SJCRH30 (cell line): ENCODE measurements at regions not wholly inside any gene's neighbourhood (a gene's known extent, or its start where the extent isn't known, plus 50 kb on each side); places are given as distances from the start of the nearest gene placed in this dataset.
"Not testable (repeated sequence)": the region's sequence is repeated elsewhere in the genome, so short reads cannot be mapped to it uniquely, and the experiment has no call there.

Experiments
- DNase-seq, 2 experiments: peaks; one replicate each; pipeline ENCODE4 v3.0.0-alpha.2; 2015 to 2020
- H3K27ac ChIP-seq: fragments of 250-450 bp; sonication (Bioruptor Pico); 2 replicates; pipeline ENCODE4 v1.5.1; 2020; ENCODE audit warnings: mild to moderate bottlenecking, moderate library complexity
- H3K27me3 ChIP-seq: fragments of 250-450 bp; sonication (Bioruptor Pico); 2 replicates; pipeline ENCODE4 v1.5.1; 2020; ENCODE audit warnings: mild to moderate bottlenecking, moderate library complexity
- H3K36me3 ChIP-seq: fragments of 250-450 bp; sonication (Bioruptor Pico); 2 replicates; pipeline ENCODE4 v1.5.1; 2020; ENCODE audit warnings: mild to moderate bottlenecking, moderate library complexity
- H3K4me1 ChIP-seq: fragments of 250-450 bp; sonication (Bioruptor Pico); 2 replicates; pipeline ENCODE4 v1.5.1; 2020; ENCODE audit warnings: mild to moderate bottlenecking, moderate library complexity
- H3K4me3 ChIP-seq: fragments of 250-450 bp; sonication (Bioruptor Pico); 2 replicates; pipeline ENCODE4 v1.5.1; 2020; ENCODE audit warnings: mild to moderate bottlenecking, moderate library complexity
- H3K9me3 ChIP-seq: fragments of 250-450 bp; sonication (Bioruptor Pico); replicated peaks from 2 replicates; pipeline ENCODE4 v1.5.1; 2020; ENCODE audit warnings: mild to moderate bottlenecking, moderate library complexity

- H3K27me3 ChIP-seq, H3K9me3 ChIP-seq, DNase-seq, H3K27ac ChIP-seq, H3K36me3 ChIP-seq, H3K4me3 ChIP-seq, H3K4me1 ChIP-seq: not testable (repeated sequence)
Observed at GRCh38 chr12:14032191-14032590, 50.8 kb upstream of the GRIN2B start.

- DNase-seq, result no peak
- no peak overlapping the region for H3K27ac ChIP-seq
- H3K27me3 ChIP-seq, result no peaks in the 10 kb centered on the region
- H3K9me3 ChIP-seq, result no peaks in the 10 kb centered on the region
- no peaks in the 10 kb centered on the region for H3K36me3 ChIP-seq
- H3K4me3 ChIP-seq, result no peak overlapping the region
- no peaks in the 10 kb centered on the region for H3K4me1 ChIP-seq
Observed at GRCh38 chr12:14043776-14044175, 62.4 kb upstream of the GRIN2B start.

- no peak overlapping the region for H3K27ac ChIP-seq
- no peaks in the 10 kb centered on the region for H3K9me3 ChIP-seq
- H3K4me3 ChIP-seq, result no peak overlapping the region
- peak in 1 of 2 experiments; percentile 5 for DNase-seq
- no peaks in the 10 kb centered on the region for H3K4me1 ChIP-seq
- no peaks in the 10 kb centered on the region for H3K27me3 ChIP-seq
- no peaks in the 10 kb centered on the region for H3K36me3 ChIP-seq
Observed at GRCh38 chr12:14048941-14049545, 67.6 kb upstream of the GRIN2B start.

- Histone ChIP-seq H3K9me3 (no peaks in the 10 kb centered on the region), H3K36me3 (no peaks in the 10 kb centered on the region), H3K27me3 (no peaks in the 10 kb centered on the region), H3K4me1 (no peaks in the 10 kb centered on the region), H3K27ac (no peak overlapping the region), H3K4me3 (no peak overlapping the region)
- DNase-seq, result no peak
Observed at GRCh38 chr12:14057895-14058294, 76.5 kb upstream of the GRIN2B start.

GRCh38 chr12:14058717-14059116 is 77.3 kb upstream of the GRIN2B start:
- no peak for DNase-seq
- H3K36me3 ChIP-seq, result no peaks in the 10 kb centered on the region
- H3K27ac ChIP-seq, result no peak overlapping the region
- no peaks in the 10 kb centered on the region for H3K27me3 ChIP-seq
- no peaks in the 10 kb centered on the region for H3K4me1 ChIP-seq
- no peak overlapping the region for H3K4me3 ChIP-seq
- no peaks in the 10 kb centered on the region for H3K9me3 ChIP-seq

GRCh38 chr12:14059548-14059947 is 78.1 kb upstream of the GRIN2B start:
- no peak for DNase-seq
- Histone ChIP-seq H3K9me3 (no peaks in the 10 kb centered on the region), H3K27me3 (no peaks in the 10 kb centered on the region), H3K27ac (no peak overlapping the region), H3K4me3 (no peak overlapping the region), H3K36me3 (no peaks in the 10 kb centered on the region), H3K4me1 (no peaks in the 10 kb centered on the region)

GRCh38 chr12:14065616-14066015 is 84.2 kb upstream of the GRIN2B start:
- no peak for DNase-seq
- H3K36me3 ChIP-seq, result no peaks in the 10 kb centered on the region
- no peaks in the 10 kb centered on the region for H3K9me3 ChIP-seq
- H3K27me3 ChIP-seq, result no peaks in the 10 kb centered on the region
- no peak overlapping the region for H3K27ac ChIP-seq
- H3K4me3 ChIP-seq, result no peak overlapping the region
- no peaks in the 10 kb centered on the region for H3K4me1 ChIP-seq

- Histone ChIP-seq H3K9me3 (no peaks in the 10 kb centered on the region), H3K27ac (no peak overlapping the region), H3K27me3 (no peaks in the 10 kb centered on the region), H3K4me3 (no peak overlapping the region), H3K4me1 (no peaks in the 10 kb centered on the region), H3K36me3 (no peaks in the 10 kb centered on the region)
- no peak for DNase-seq
Observed at GRCh38 chr12:14066021-14066420, 84.6 kb upstream of the GRIN2B start.

GRCh38 chr12:14068961-14069360 is 87.6 kb upstream of the GRIN2B start:
- Histone ChIP-seq H3K27me3 (no peaks in the 10 kb centered on the region), H3K36me3 (no peaks in the 10 kb centered on the region), H3K4me1 (no peaks in the 10 kb centered on the region), H3K9me3 (no peaks in the 10 kb centered on the region), H3K27ac (no peak overlapping the region), H3K4me3 (no peak overlapping the region)
- no peak for DNase-seq

GRCh38 chr12:14071833-14072232 is 90.4 kb upstream of the GRIN2B start:
- Histone ChIP-seq H3K4me3 (no peak overlapping the region), H3K9me3 (no peaks in the 10 kb centered on the region), H3K4me1 (no peaks in the 10 kb centered on the region), H3K27me3 (no peaks in the 10 kb centered on the region), H3K36me3 (no peaks in the 10 kb centered on the region), H3K27ac (no peak overlapping the region)
- DNase-seq, result no peak

- Histone ChIP-seq H3K9me3 (no peaks in the 10 kb centered on the region), H3K27ac (no peak overlapping the region), H3K27me3 (no peaks in the 10 kb centered on the region), H3K36me3 (no peaks in the 10 kb centered on the region), H3K4me1 (no peaks in the 10 kb centered on the region), H3K4me3 (no peak overlapping the region)
- DNase-seq, result no peak
Observed at GRCh38 chr12:14072987-14073386, 91.6 kb upstream of the GRIN2B start.

GRCh38 chr12:14075797-14076393 is 94.5 kb upstream of the GRIN2B start:
- no peaks in the 10 kb centered on the region for H3K36me3 ChIP-seq
- no peak for DNase-seq
- H3K4me3 ChIP-seq, result no peak overlapping the region
- no peaks in the 10 kb centered on the region for H3K9me3 ChIP-seq
- H3K27ac ChIP-seq, result no peak overlapping the region
- H3K27me3 ChIP-seq, result no peaks in the 10 kb centered on the region
- no peaks in the 10 kb centered on the region for H3K4me1 ChIP-seq

GRCh38 chr12:14076538-14076937 is 95.1 kb upstream of the GRIN2B start:
- Histone ChIP-seq H3K9me3 (no peaks in the 10 kb centered on the region), H3K4me3 (no peak overlapping the region), H3K36me3 (no peaks in the 10 kb centered on the region), H3K27ac (no peak overlapping the region), H3K4me1 (no peaks in the 10 kb centered on the region), H3K27me3 (no peaks in the 10 kb centered on the region)
- no peak for DNase-seq

- DNase-seq, result no peak
- Histone ChIP-seq H3K36me3 (no peaks in the 10 kb centered on the region), H3K4me1 (no peaks in the 10 kb centered on the region), H3K27me3 (no peaks in the 10 kb centered on the region), H3K27ac (no peak overlapping the region), H3K4me3 (no peak overlapping the region), H3K9me3 (no peaks in the 10 kb centered on the region)
Observed at GRCh38 chr12:14086838-14087237, 105.4 kb upstream of the GRIN2B start.

GRCh38 chr12:14099994-14100393 is 118.6 kb upstream of the GRIN2B start:
- Histone ChIP-seq H3K4me1 (no peaks in the 10 kb centered on the region), H3K27me3 (no peaks in the 10 kb centered on the region), H3K4me3 (no peak overlapping the region), H3K9me3 (no peaks in the 10 kb centered on the region; the same call in 1 of the 2 replicates), H3K27ac (no peak overlapping the region), H3K36me3 (no peaks in the 10 kb centered on the region)
- no peak for DNase-seq

- H3K36me3 ChIP-seq, DNase-seq, H3K4me3 ChIP-seq, H3K27ac ChIP-seq, H3K9me3 ChIP-seq, H3K4me1 ChIP-seq, H3K27me3 ChIP-seq: not testable (repeated sequence)
Observed at GRCh38 chr12:14101556-14101955, 120.2 kb upstream of the GRIN2B start.
